H9 (cell line): ENCODE measurements at regions not wholly inside any gene's neighbourhood (a gene's known extent, or its start where the extent isn't known, plus 50 kb on each side); places are given as distances from the start of the nearest gene placed in this dataset.

Experiments used
- DNase-seq: peaks from one replicate; pipeline ENCODE4 v3.0.0-alpha.2; 2017
- H2AFZ ChIP-seq: one replicate; pipeline ENCODE4 v1.6.1; 2013; ENCODE audit warnings: mild to moderate bottlenecking, low read length, control low read depth, moderate library complexity
- H2AK5ac ChIP-seq: 2 replicates; pipeline ENCODE4 v1.6.1; 2013; ENCODE audit warnings: low read length, control low read depth, mixed read lengths; ENCODE audit not compliant: insufficient read length
- H2BK120ac ChIP-seq: one replicate; pipeline ENCODE4 v1.6.1; 2013; ENCODE audit warnings: low read depth, mild to moderate bottlenecking, low read length, control low read depth, inconsistent platforms; ENCODE audit not compliant: poor library complexity, severe bottlenecking
- H2BK12ac ChIP-seq: 2 replicates; pipeline ENCODE4 v1.6.1; 2013; ENCODE audit warnings: low read length, control low read depth, mixed read lengths, low read depth; ENCODE audit not compliant: insufficient read length
- H2BK15ac ChIP-seq: 2 replicates; pipeline ENCODE4 v1.6.1; 2013; ENCODE audit warnings: low read depth, low read length, control low read depth
- H2BK20ac ChIP-seq: one replicate; pipeline ENCODE4 v1.6.1; 2013; ENCODE audit warnings: low read depth, mild to moderate bottlenecking, low read length, control low read depth, inconsistent platforms; ENCODE audit not compliant: poor library complexity, severe bottlenecking
- H2BK5ac ChIP-seq: 2 replicates; pipeline ENCODE4 v1.6.1; 2013; ENCODE audit warnings: low read length, control low read depth, mixed read lengths; ENCODE audit not compliant: insufficient read length
- H3K14ac ChIP-seq: 2 replicates; pipeline ENCODE4 v1.6.1; 2013; ENCODE audit warnings: low read length, control low read depth; ENCODE audit not compliant: insufficient read depth
- H3K18ac ChIP-seq: 2 replicates; pipeline ENCODE4 v1.6.1; 2013; ENCODE audit warnings: low read depth, mild to moderate bottlenecking, mixed read lengths, low read length, control low read depth; ENCODE audit not compliant: insufficient read length
- H3K23ac ChIP-seq: 2 replicates; pipeline ENCODE4 v1.6.1; 2013; ENCODE audit warnings: low read length, control low read depth, mixed read lengths, low read depth; ENCODE audit not compliant: insufficient read length
- H3K23me2 ChIP-seq: 2 replicates; pipeline ENCODE4 v1.6.1; 2013; ENCODE audit warnings: low read depth, mild to moderate bottlenecking, mixed read lengths, low read length, control low read depth; ENCODE audit not compliant: insufficient read length, poor library complexity, severe bottlenecking
- H3K27ac ChIP-seq: 2 replicates; pipeline ENCODE4 v1.5.1; 2013; ENCODE audit warnings: low read length, control low read depth, mixed read lengths, low read depth; ENCODE audit not compliant: insufficient read length
- H3K27me3 ChIP-seq: 2 replicates; pipeline ENCODE4 v1.6.1; 2013; ENCODE audit warnings: low read length, control low read depth, inconsistent platforms; ENCODE audit not compliant: insufficient read depth
- H3K4ac ChIP-seq: 2 replicates; pipeline ENCODE4 v1.6.1; 2013; ENCODE audit warnings: low read depth, mild to moderate bottlenecking, control low read depth, inconsistent platforms, low read length, moderate library complexity
- H3K4me1 ChIP-seq: 2 replicates; pipeline ENCODE4 v1.6.1; 2013; ENCODE audit warnings: low read length, control low read depth, inconsistent platforms; ENCODE audit not compliant: insufficient read depth
- H3K4me2 ChIP-seq: 2 replicates; pipeline ENCODE4 v1.6.1; 2013; ENCODE audit warnings: low read length, control low read depth, mixed read lengths; ENCODE audit not compliant: insufficient read length, insufficient read depth
- H3K56ac ChIP-seq: 2 replicates; pipeline ENCODE4 v1.6.1; 2013; ENCODE audit warnings: low read depth, mild to moderate bottlenecking, mixed read lengths, low read length, control low read depth; ENCODE audit not compliant: insufficient read length
- H3K79me1 ChIP-seq: 2 replicates; pipeline ENCODE4 v1.6.1; 2013; ENCODE audit warnings: low read depth, mild to moderate bottlenecking, moderate library complexity, low read length, control low read depth, inconsistent platforms; ENCODE audit not compliant: insufficient read depth, poor library complexity, severe bottlenecking
- H3K79me2 ChIP-seq: 2 replicates; pipeline ENCODE4 v1.6.1; 2013; ENCODE audit warnings: low read length, control low read depth, inconsistent platforms; ENCODE audit not compliant: insufficient read depth
- H3K9ac ChIP-seq: 2 replicates; pipeline ENCODE4 v1.6.1; 2013; ENCODE audit warnings: low read length, control low read depth, mixed read lengths; ENCODE audit not compliant: insufficient read length; ENCODE audit errors: extremely low read depth
- H3K9me3 ChIP-seq: one replicate; pipeline ENCODE4 v1.6.1; 2013; ENCODE audit warnings: low read depth, low read length, inconsistent platforms; ENCODE audit not compliant: control insufficient read depth
- H3T11ph ChIP-seq: one replicate; pipeline ENCODE4 v1.6.1; 2013; ENCODE audit warnings: mild to moderate bottlenecking, low read length, control low read depth, inconsistent platforms
- H4K20me1 ChIP-seq: one replicate; pipeline ENCODE4 v1.6.1; 2013; ENCODE audit not compliant: control insufficient read depth, insufficient read length, insufficient read depth
- H4K5ac ChIP-seq: 2 replicates; pipeline ENCODE4 v1.6.1; 2013; ENCODE audit warnings: low read depth, mild to moderate bottlenecking, mixed read lengths, low read length, control low read depth; ENCODE audit not compliant: insufficient read length
- H4K8ac ChIP-seq: replicated peaks from 2 replicates; pipeline ENCODE4 v1.6.1; 2013; ENCODE audit warnings: low read length, control low read depth, mixed read lengths, low read depth; ENCODE audit not compliant: insufficient read length
- H4K91ac ChIP-seq: 2 replicates; pipeline ENCODE4 v1.6.1; 2013; ENCODE audit warnings: low read depth, mild to moderate bottlenecking, moderate library complexity, mixed read lengths, low read length, control low read depth; ENCODE audit not compliant: insufficient read length
- H3K27ac Mint-ChIP-seq, 3 experiments: 2 replicates in 2 of 3; 3 replicates in 1 of 3; pipeline ENCODE4 v1.8.0; 2020 to 2021; ENCODE audit warnings: mixed read lengths in 3 of 3, mild to moderate bottlenecking in 1 of 3, moderate library complexity in 1 of 3
- H3K27me3 Mint-ChIP-seq: 2 replicates; pipeline ENCODE4 v1.8.0; 2021; ENCODE audit warnings: low read depth, mild to moderate bottlenecking, moderate library complexity, mixed read lengths
- H3K36me3 Mint-ChIP-seq, 3 experiments: 2 replicates in 2 of 3; 3 replicates in 1 of 3; pipeline ENCODE4 v1.8.0; 2020 to 2021; ENCODE audit warnings: low read depth in 3 of 3, mixed read lengths in 3 of 3; ENCODE audit not compliant: insufficient read depth in 1 of 3
- H3K4me1 Mint-ChIP-seq, 2 experiments: 2 replicates each; pipeline ENCODE4 v1.8.0; 2020; ENCODE audit warnings: mixed read lengths in 2 of 2
- H3K4me3 Mint-ChIP-seq, 2 experiments: 2 replicates in 1 of 2; 3 replicates in 1 of 2; pipeline ENCODE4 v1.8.0; 2020 to 2021; ENCODE audit warnings: mild to moderate bottlenecking in 2 of 2, mixed read lengths in 2 of 2, moderate library complexity in 1 of 2
- H3K9me3 Mint-ChIP-seq, 2 experiments: 2 replicates in 1 of 2; 3 replicates in 1 of 2; pipeline ENCODE4 v1.8.0; 2020; ENCODE audit warnings: mild to moderate bottlenecking in 2 of 2, mixed read lengths in 2 of 2, moderate library complexity in 1 of 2
- WGBS: extraction: QIAGEN DNeasy Blood & Tissue Kit; methylation state at CpG from one replicate; pipeline ENCODE4 v1.1.7; 2013; ENCODE audit warnings: missing lambda C conversion rate, low lambda C conversion rate, mixed read lengths; ENCODE audit not compliant: insufficient read length; ENCODE audit errors: extremely low coverage; 5-methylcytosine and 5-hydroxymethylcytosine counted together
- TF ChIP-seq, protein P1 (sequence below): fragments of 200-600 bp; sonication (generic); conservative IDR thresholded peaks from 3 replicates; pipeline ENCODE4 v1.8.0; 2021; ENCODE audit warnings: antibody characterized with exemption, mild to moderate bottlenecking

DNA sequence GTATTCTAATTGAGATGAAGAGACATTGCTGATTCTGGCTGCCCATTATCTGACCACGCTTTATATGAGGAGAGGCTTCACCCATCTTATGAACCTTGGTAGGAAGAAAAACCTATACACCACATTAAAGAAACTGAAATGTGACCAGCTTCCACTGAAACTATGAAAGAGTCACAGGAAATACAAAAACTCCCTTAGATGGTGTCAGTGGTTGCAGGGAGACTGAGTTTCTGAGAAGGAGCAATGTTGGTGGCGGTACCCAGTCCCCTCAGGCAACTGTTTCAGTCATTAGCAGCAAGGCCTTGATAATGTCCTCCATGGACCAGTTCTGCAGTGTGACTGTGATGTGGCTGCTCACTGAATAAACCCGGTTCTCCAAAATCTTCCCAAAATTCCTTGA, 110.5 kb upstream of the FTMT start:
- no peak overlapping the region for H2AFZ ChIP-seq
- H3K4ac ChIP-seq = no peak overlapping the region
- no peak overlapping the region for H3K4me2 ChIP-seq
- H3K9me3 ChIP-seq = no peaks in the 10 kb centered on the region
- Mint-ChIP-seq H3K9me3 (no peaks in the 10 kb centered on the region), H3K27ac (no peak overlapping the region), H3K4me3 (no peak overlapping the region), H3K36me3 (no peaks in the 10 kb centered on the region; a peak in 1 of 7 replicates), H3K4me1 (peaks cover 5% of the 10 kb centered on the region in 2 experiments; a peak in 2 of 4 replicates), H3K27me3 (no peaks in the 10 kb centered on the region)
- H2AK5ac ChIP-seq = no peak overlapping the region
- no peak overlapping the region for H4K8ac ChIP-seq
- no peaks in the 10 kb centered on the region for H3K4me1 ChIP-seq
- H3K79me1 ChIP-seq = no peaks in the 10 kb centered on the region
- DNase-seq = no peak
- H3K23ac ChIP-seq = no peak overlapping the region
- H3K9ac ChIP-seq = no peak overlapping the region
- TF ChIP-seq, protein P1, sequence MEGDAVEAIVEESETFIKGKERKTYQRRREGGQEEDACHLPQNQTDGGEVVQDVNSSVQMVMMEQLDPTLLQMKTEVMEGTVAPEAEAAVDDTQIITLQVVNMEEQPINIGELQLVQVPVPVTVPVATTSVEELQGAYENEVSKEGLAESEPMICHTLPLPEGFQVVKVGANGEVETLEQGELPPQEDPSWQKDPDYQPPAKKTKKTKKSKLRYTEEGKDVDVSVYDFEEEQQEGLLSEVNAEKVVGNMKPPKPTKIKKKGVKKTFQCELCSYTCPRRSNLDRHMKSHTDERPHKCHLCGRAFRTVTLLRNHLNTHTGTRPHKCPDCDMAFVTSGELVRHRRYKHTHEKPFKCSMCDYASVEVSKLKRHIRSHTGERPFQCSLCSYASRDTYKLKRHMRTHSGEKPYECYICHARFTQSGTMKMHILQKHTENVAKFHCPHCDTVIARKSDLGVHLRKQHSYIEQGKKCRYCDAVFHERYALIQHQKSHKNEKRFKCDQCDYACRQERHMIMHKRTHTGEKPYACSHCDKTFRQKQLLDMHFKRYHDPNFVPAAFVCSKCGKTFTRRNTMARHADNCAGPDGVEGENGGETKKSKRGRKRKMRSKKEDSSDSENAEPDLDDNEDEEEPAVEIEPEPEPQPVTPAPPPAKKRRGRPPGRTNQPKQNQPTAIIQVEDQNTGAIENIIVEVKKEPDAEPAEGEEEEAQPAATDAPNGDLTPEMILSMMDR = no peak
- H3K14ac ChIP-seq = no peak overlapping the region
- H3T11ph ChIP-seq = no peak overlapping the region
- no peak overlapping the region for H2BK5ac ChIP-seq
- H2BK20ac ChIP-seq = no peak overlapping the region
- no peaks in the 10 kb centered on the region for H3K27me3 ChIP-seq
- no peak overlapping the region for H2BK120ac ChIP-seq
- H3K79me2 ChIP-seq = no peaks in the 10 kb centered on the region
- no peak overlapping the region for H4K5ac ChIP-seq
- no peak overlapping the region for H2BK12ac ChIP-seq
- no peak overlapping the region for H4K91ac ChIP-seq
- WGBS = no CpG with 5 or more reads among the region's 3 CpGs
- no peaks in the 10 kb centered on the region for H3K23me2 ChIP-seq
- H3K18ac ChIP-seq = no peak overlapping the region
- no peak overlapping the region for H2BK15ac ChIP-seq
- H4K20me1 ChIP-seq = no peaks in the 10 kb centered on the region
- no peak overlapping the region for H3K27ac ChIP-seq
- H3K56ac ChIP-seq = no peak overlapping the region
